GM21576 (cell line): ENCODE measurements at regions not wholly inside any gene's neighbourhood (a gene's known extent, or its start where the extent isn't known, plus 50 kb on each side); places are given as distances from the start of the nearest gene placed in this dataset.

Experiments used
- ATAC-seq: cut with Tn5 transposase; IDR thresholded peaks from one replicate; pipeline ENCODE4 v1.9.1; 2021; ENCODE audit warnings: mild to moderate bottlenecking, moderate library complexity; ENCODE audit not compliant: unreplicated experiment

DNA sequence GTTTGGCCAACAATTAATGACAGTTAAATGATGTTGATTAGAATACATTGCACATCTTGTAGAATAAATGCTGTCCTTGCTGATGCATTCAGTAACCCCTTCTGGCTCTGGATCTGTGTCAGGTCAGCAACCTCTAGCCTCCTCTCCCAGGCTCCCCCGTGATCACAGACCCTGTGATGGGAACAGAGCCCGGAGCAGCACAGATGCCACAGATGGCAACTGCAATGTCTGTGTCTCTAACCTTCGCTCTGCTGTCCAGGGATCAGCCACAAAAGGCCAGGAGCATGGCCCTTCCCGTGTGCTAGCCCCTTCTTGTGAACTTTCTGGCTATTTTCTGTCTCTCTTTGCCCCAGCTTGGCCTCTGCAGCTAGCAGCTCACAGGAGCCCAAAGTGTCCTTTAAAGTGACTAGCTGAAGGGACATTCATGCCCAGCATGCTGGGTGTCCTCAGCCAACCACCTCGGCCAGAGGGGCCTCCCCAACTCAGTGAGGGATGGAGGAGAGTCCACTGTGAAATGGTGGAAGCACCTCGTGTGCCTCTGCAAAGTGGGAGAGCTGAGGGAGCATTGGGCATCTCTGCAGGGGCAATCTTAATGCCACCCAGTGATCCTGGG lies 167.0 kb upstream of the TCERG1L start:
- no peak for ATAC-seq

- no peak for ATAC-seq
These were observed 168.5 kb upstream of the TCERG1L start for GRCh38 chr10:131480066-131480465.

- ATAC-seq, result no peak
These were observed 169.3 kb upstream of the TCERG1L start for GRCh38 chr10:131480861-131481260.

DNA sequence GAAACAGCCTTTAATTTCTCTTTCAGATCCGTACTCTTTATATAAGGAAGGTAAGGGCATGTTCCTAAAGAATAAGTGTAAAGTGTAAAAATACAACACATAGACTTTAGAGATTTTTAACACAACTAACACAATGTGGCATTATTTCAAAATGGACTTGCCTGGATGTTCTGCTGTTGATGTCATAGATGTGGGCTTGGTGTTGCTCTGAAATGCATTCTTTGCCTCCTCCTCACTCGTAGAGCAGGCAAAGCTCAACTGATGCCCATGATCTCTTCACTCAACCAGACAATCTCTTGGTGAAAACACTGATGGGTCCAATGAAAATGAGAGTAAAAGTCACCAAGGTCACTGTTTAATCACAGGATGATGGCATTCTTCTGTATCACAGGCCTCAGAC lies 174.2 kb upstream of the TCERG1L start:
- no peak for ATAC-seq

- ATAC-seq, result no peak
These were observed 176.3 kb upstream of the TCERG1L start for GRCh38 chr10:131487822-131488221.

DNA sequence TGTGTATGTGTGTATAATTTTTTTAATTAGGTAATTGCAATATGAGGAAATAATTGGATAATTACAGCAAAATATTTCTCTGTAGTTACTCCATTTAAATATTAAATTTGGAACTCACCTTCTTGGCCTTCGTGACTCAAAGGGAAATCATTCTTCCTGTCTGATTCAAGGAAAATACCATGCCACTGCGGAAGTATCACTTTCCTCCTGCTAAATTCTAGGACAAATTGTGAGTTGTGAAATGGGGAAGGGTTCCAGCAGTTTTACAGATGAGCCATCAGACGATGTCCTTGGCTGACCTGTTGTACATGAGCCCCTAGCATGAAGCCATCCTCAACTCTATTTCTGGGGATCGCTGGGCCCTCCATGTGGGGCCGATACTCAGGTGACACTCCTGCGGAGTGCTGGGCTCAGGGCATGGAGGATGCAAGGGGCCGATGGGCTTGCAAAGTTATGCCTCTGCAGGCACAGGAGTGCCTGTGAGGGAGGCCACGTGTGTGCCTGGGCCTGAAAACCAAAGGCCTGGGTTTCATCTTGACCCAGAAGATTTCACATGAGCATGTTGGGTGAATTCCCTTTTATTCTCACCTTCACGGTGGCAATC lies 179.6 kb upstream of the TCERG1L start:
- ATAC-seq, result no peak

DNA sequence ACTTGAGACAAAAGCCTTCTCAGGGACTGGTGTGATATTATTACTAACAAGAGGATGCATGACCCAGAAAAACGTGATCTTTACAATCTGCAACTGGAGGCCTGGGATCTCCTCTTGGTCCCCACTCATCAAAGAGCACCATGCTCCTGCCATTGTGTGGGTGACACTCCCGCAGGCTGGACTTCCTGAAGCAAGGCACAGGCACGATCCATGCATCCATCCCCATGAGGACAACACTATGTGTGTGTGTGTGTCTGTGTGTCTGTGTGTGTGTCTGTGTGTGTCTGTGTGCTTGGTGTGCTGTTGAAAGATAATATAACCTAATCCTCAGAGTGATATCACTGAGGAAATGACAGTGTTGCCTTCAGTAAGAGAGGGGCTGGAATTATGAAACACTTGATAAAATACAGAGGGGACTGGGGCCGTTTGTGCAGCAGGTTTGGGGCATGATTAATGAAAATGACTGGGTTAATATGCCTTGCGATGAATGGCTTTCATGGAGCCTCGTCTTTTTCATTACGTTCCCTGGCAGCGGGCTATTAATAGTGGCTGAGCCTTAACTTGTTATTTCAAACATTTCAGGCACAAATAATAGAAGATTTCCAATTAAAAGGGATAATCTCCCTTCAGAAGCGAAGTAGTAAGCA lies 180.8 kb upstream of the TCERG1L start:
- no peak for ATAC-seq

- ATAC-seq, result no peak
These were observed 181.9 kb upstream of the TCERG1L start for GRCh38 chr10:131493432-131493831.

GRCh38 chr10:131494451-131494850 lies 182.9 kb upstream of the TCERG1L start:
- no peak for ATAC-seq

GRCh38 chr10:131495224-131495623 lies 183.7 kb upstream of the TCERG1L start:
- ATAC-seq, result no peak

DNA sequence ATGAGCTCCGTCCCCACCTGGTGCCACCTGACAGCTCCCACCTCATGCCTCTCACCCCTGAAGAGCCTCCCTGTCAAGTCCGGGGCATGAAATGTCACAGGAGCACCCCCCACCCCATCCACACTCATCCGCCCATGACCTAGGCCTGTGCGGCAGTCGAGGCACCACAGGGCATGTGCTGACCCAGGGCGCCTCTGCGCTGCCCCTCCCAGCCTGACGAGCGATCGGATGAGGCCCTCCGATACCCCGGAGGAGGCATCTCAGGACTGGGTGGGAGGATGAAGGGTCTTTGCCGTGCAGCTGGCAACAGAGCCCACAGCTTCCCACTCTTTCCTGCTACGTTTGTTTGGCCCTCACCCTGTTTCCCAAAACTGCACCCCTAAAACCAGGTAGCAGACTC lies 184.4 kb upstream of the TCERG1L start:
- no peak for ATAC-seq

GRCh38 chr10:131496351-131497052 lies 185.0 kb upstream of the TCERG1L start:
- no peak for ATAC-seq

- ATAC-seq, result no peak
These were observed 188.0 kb upstream of the TCERG1L start for GRCh38 chr10:131499566-131499965.

GRCh38 chr10:131500181-131500580 lies 188.7 kb upstream of the TCERG1L start:
- no peak for ATAC-seq

DNA sequence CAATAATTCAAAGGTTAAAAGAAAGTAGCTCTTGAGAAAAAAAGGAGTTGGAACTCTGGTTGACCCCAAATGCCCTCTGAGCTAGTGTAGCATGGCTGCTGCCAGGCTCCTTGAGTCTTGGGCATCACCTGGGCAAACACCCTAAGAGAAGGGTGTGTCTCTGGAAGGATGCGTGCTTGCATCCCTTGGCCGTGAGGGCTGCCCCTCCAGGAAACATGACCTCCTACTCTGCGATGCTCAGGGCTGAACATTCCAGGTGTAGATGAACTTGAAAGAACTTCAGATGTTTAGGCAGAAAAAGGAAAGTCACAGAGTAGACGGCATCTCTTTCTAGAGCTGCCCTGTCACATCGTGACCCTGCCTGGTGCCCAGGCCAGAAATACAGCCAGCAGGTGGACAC lies 189.4 kb upstream of the TCERG1L start:
- ATAC-seq, result no peak

- ATAC-seq, result no peak
These were observed 192.5 kb upstream of the TCERG1L start for GRCh38 chr10:131503992-131504391.

DNA sequence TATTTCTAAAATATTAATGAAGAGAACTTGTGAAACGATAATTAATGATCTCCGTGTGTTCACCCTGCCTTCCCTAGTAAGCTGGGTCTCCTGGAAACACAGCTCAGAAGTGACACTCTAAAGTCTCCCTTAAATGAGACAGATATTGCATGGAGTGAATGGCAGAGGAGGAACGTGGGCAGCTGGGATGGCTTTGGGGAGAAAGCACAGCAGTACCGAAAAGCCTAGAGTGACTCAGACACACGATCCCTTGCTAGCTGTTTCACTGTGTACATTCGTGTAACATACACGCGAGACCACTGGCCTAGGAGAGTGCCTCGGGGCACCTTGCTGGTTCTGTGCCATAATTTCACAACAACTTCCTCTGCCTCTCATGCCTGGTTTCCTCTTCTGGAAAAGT lies 199.9 kb upstream of the TCERG1L start:
- ATAC-seq, result no peak

DNA sequence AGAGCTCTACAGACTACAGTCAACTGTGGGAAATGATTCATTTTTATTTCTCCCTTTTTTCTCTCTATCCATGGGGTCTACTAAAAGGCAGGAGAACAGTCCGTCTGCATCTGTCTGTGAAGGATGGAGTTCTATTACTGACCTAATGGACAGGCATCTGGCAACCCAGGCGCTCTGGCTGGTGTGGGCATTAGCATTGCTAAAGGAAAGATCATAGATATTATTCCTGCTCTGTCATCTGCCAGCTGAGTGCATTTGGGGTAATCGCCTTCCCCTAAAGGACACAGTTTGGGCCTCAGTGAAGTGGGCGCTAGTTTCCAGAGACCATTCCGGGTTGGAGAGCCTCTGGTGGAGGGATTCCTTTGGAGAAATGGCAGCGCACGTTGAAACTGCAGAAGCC lies 201.3 kb upstream of the TCERG1L start:
- ATAC-seq, result no peak

GRCh38 chr10:131513445-131513844 lies 201.9 kb upstream of the TCERG1L start:
- no peak for ATAC-seq

GRCh38 chr10:131513901-131514300 lies 202.4 kb upstream of the TCERG1L start:
- ATAC-seq, result no peak

GRCh38 chr10:131514454-131514853 lies 202.9 kb upstream of the TCERG1L start:
- no peak for ATAC-seq

DNA sequence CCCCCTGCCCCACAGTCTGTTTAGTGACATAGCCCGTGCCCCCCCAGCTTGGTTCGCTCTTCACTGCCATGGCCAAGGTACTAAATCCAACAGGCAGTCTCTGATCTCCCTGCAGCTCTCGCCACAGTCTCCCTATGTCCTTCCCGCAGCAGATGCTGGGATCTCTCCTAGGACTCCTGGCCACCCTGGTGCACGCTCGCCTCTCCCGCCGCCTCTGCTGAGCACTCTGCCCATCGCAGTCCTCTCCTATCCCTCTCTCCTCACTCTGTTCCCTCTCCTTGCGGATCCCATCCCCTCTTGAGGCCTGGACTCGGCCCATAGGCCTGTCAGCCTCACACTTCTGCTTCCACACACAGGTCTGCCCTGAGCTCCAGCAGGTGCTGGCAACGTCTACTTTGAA lies 204.8 kb upstream of the TCERG1L start:
- ATAC-seq, result no peak
